Adrenal gland (tissue), 9 donors: ENCODE measurements at regions not wholly inside any gene's neighbourhood (a gene's known extent, or its start where the extent isn't known, plus 50 kb on each side); places are given as distances from the start of the nearest gene placed in this dataset.

Source experiments
- DNase-seq, 7 donors: peaks; one replicate each; pipeline ENCODE4 v3.0.0-alpha.2; 2019 to 2020
- H3K27ac ChIP-seq, 5 donors: fragments of 200-600 bp; sonication (generic) in 4 of 5; 1 replicate in 3 of 5; 2 replicates in 2 of 5; pipeline versions ENCODE4 v1.5.1 to v1.8.0; 2016 to 2020; ENCODE audit warnings: mild to moderate bottlenecking in 1 of 5
- H3K27me3 ChIP-seq: fragments of 200-600 bp; 2 replicates; pipeline ENCODE4 v1.8.0; 2021
- H3K36me3 ChIP-seq, 2 donors: fragments of 200-600 bp; replicated peaks in 1 of 2; 1 replicate in 1 of 2; 2 replicates in 1 of 2; pipeline versions ENCODE4 v1.5.1 to v1.8.0; 2018 to 2022
- H3K4me1 ChIP-seq, 2 donors: fragments of 200-600 bp; replicated peaks in 1 of 2; 1 replicate in 1 of 2; 2 replicates in 1 of 2; pipeline versions ENCODE4 v1.5.1 to v1.8.0; 2018 to 2021
- H3K4me3 ChIP-seq, 4 donors: fragments of 200-600 bp; sonication (generic) in 3 of 4; one replicate each; pipeline ENCODE4 v1.5.1; 2016 to 2018
- H3K9me3 ChIP-seq, 3 donors: fragments of 200-600 bp; sonication (generic) in 1 of 3; replicated peaks in 1 of 3; 1 replicate in 2 of 3; 2 replicates in 1 of 3; pipeline versions ENCODE4 v1.5.1 to v1.8.0; 2016 to 2021
- CTCF ChIP-seq, 6 experiments: fragments of 450-650 bp in 4 of 6; fragments of 200-600 bp in 2 of 6; sonication (generic) in 1 of 6; IDR thresholded peaks; 1 replicate in 5 of 6; 2 replicates in 1 of 6; pipeline versions ENCODE4 v1.5.1 to v1.8.0; 2016 to 2021; ENCODE audit warnings: antibody characterized with exemption in 6 of 6, mild to moderate bottlenecking in 2 of 6, moderate library complexity in 1 of 6
- POLR2A ChIP-seq, 2 donors: fragments of 450-650 bp; IDR thresholded peaks; one replicate each; pipeline ENCODE4 v1.6.1; 2017; ENCODE audit warnings: antibody characterized with exemption in 2 of 2, mild to moderate bottlenecking in 2 of 2, moderate library complexity in 1 of 2
- WGBS, 4 donors: extraction: QIAGEN DNeasy Blood & Tissue Kit in 2 of 4; methylation state at CpG; one replicate each; pipeline versions ENCODE4 v1.1.5 to v1.1.7; 2013 to 2017; 5-methylcytosine and 5-hydroxymethylcytosine counted together
- intact Hi-C, 2 donors: fragments of 100-400 bp; cut with DNase I; formaldehyde crosslinking; loops; one replicate each; pipeline versions ENCODE4 v1.14.1 to v1.15.0; 2022 to 2023
- donor health status: healthy with polysubstance abuse.
- donor health status: Bipolar disorder and iron deficiency.
- donor health status: DM: yes; HTN: yes; CAD: no.
- donor health status: DM: no; HTN: no; CAD: no.
- donor health status: DM: no; HTN: no; CAD: no.

GRCh38 chr12:67780580-67781084 lies 132.1 kb downstream of the DYRK2 start:
- intact Hi-C loops, result no loop called here
- Histone ChIP-seq H3K4me3 (no peak overlapping the region), H3K27me3 (no peaks in the 10 kb centered on the region), H3K36me3 (no peaks in the 10 kb centered on the region), H3K27ac (no peak overlapping the region), H3K9me3 (no peaks in the 10 kb centered on the region), H3K4me1 (no peaks in the 10 kb centered on the region)
- TF ChIP-seq CTCF (IDR thresholded peaks at IDR 0.05) (no peak), POLR2A (IDR thresholded peaks at IDR 0.05) (no peak)
- DNase-seq, result no peak
- WGBS, 4 donors, result 81 to 87% (median 83%) methylated on average over 3 of the region's 3 CpGs

- Histone ChIP-seq H3K4me1 (no peaks in the 10 kb centered on the region), H3K27ac (no peak overlapping the region), H3K4me3 (no peak overlapping the region), H3K36me3 (no peaks in the 10 kb centered on the region), H3K9me3 (no peaks in the 10 kb centered on the region), H3K27me3 (no peaks in the 10 kb centered on the region)
- DNase-seq, result no peak
- 65 to 93% (median 92%) methylated on average over 1 of the region's 1 CpG for WGBS, 4 donors
- intact Hi-C loops, result no loop called here
- no peak for TF ChIP-seq POLR2A (IDR thresholded peaks at IDR 0.05)
- TF ChIP-seq CTCF (IDR thresholded peaks at IDR 0.05), result no peak
Observed at GRCh38 chr12:67782573-67782972, 134.0 kb downstream of the DYRK2 start.

- Histone ChIP-seq H3K27me3 (no peaks in the 10 kb centered on the region), H3K27ac (no peak overlapping the region), H3K4me3 (no peak overlapping the region), H3K4me1 (no peaks in the 10 kb centered on the region), H3K36me3 (no peaks in the 10 kb centered on the region), H3K9me3 (no peaks in the 10 kb centered on the region)
- TF ChIP-seq POLR2A (IDR thresholded peaks at IDR 0.05) (no peak), CTCF (IDR thresholded peaks at IDR 0.05) (no peak)
- intact Hi-C loops, result no loop called here
- 69 to 82% (median 75%) methylated on average over 1 of the region's 1 CpG for WGBS, 4 donors
- DNase-seq, result no peak
Observed at GRCh38 chr12:67783393-67783792, 134.8 kb downstream of the DYRK2 start.

- DNase-seq, result no peak
- no peaks in the 10 kb centered on the region for H3K27me3 ChIP-seq
- no peaks in the 10 kb centered on the region for H3K9me3 ChIP-seq
- no peaks in the 10 kb centered on the region for H3K36me3 ChIP-seq
- no peaks in the 10 kb centered on the region for H3K4me1 ChIP-seq
- 79 to 91% (median 86%) methylated on average over 3 of the region's 3 CpGs for WGBS, 4 donors
- TF ChIP-seq POLR2A (IDR thresholded peaks at IDR 0.05) (no peak), CTCF (IDR thresholded peaks at IDR 0.05) (no peak)
- H3K4me3 ChIP-seq, result no peak overlapping the region
- intact Hi-C loops, result no loop called here
- H3K27ac ChIP-seq, result no peak overlapping the region
Observed at GRCh38 chr12:67784831-67785230, 136.3 kb downstream of the DYRK2 start.
